ENCODE measurements at regions not wholly inside any gene's neighbourhood (a gene's known extent, or its start where the extent isn't known, plus 50 kb on each side); places are given as distances from the start of the nearest gene placed in this dataset.

DNA sequence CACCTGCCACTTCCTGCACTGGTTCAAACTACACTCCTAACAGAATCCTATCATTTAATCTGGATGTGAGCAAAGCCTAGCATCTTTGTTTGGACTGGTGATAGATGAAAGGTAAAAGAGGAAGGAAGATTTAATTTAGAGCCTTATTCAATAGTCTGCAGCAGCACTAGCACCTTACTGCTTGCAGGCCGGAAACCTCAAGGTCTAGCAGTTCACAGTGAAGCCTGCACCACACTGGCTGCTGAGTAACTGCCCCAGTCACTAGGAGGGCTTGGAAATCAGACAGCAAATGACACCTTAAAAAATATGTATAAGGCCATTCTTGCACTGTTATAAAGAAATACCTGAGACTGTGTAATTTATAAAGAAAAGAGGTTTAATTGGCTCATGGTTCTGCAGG, 358.0 kb downstream of the DAD1 start:
- Histone ChIP-seq H3K9me1 (ENCODE audit: insufficient read depth, low read length) (0 out of 2 replicates have a peak, but pooled peaks cover 4% of the 10 kb centered on the region), H2AK5ac (ENCODE audit: low read depth, low read length) (no peak overlapping the region), H2AK9ac (replicated peaks; ENCODE audit: low read depth, low read length, poor library complexity) (no peak overlapping the region), H3K4me2 (ENCODE audit: low read depth, low read length) (no peak overlapping the region), H3K79me1 (ENCODE audit: low read depth in 1 of 2, low read length in 2 of 2) (no peaks in the 10 kb centered on the region), H3K18ac (ENCODE audit: low read depth, low read length) (no peak overlapping the region), H2BK15ac (ENCODE audit: low read depth, low read length) (no peak overlapping the region), H3K4ac (ENCODE audit: low read depth, low read length) (no peak overlapping the region), H3K9me3 (ENCODE audit: control insufficient read depth, insufficient read depth, low read length) (peaks cover 5% of the 10 kb centered on the region; the same call in 1 of the 2 replicates), H3K14ac (replicated peaks; ENCODE audit: low read depth, low read length) (no peak overlapping the region), H4K91ac (ENCODE audit: insufficient read depth, low read depth, low read length) (no peak overlapping the region), H2BK120ac (ENCODE audit: low read depth, low read length) (no peak overlapping the region), H3K9ac (ENCODE audit: low read depth, low read length) (no peak overlapping the region), H2AFZ (replicated peaks; ENCODE audit: low read length, poor library complexity) (no peak overlapping the region), H3K4me1 (ENCODE audit: control insufficient read depth, insufficient read depth, low read length) (peaks cover 10% of the 10 kb centered on the region), H3K27me3 (ENCODE audit: control insufficient read depth, insufficient read depth, low read length) (no peaks in the 10 kb centered on the region), H2BK20ac (ENCODE audit: low read depth, low read length) (no peak overlapping the region), H4K5ac (ENCODE audit: low read depth, low read length) (no peak overlapping the region), H3K23ac (ENCODE audit: low read depth, low read length) (no peak overlapping the region), H4K8ac (ENCODE audit: low read depth in 2 of 2, low read length in 2 of 2) (no peak overlapping the region), H3K27ac (ENCODE audit: insufficient read depth, low read length) (no peak overlapping the region), H3K36me3 (ENCODE audit: control insufficient read depth, insufficient read depth, low read length) (no peaks in the 10 kb centered on the region), H2BK5ac (ENCODE audit: low read depth, low read length, poor library complexity, severe bottlenecking) (no peak overlapping the region), H3K4me3 (ENCODE audit: insufficient read depth, low read depth, low read length) (no peak overlapping the region), H4K20me1 (ENCODE audit: insufficient read depth, low read length) (no peaks in the 10 kb centered on the region), H3K56ac (ENCODE audit: extremely low read depth, insufficient read depth, low read length) (no peak overlapping the region)
- no TSS peak for BruUV-seq (replicated peaks)
- intact Hi-C loops (cut with micrococcal nuclease) (no loop called here), in situ Hi-C loops (cut with MboI; ENCODE audit: low sequenced_read_pairs) (no loop called here), dilution Hi-C loops (cut with HindIII; ENCODE audit: low sequenced_read_pairs, unreplicated experiment) (no loop called here)
- ChIA-PET POLR2A (ENCODE audit: unreplicated experiment) (no interaction called here), CTCF (interaction anchor here (1.0 kb wide), 1 partner anchor 29 kb away, joined by 4 read pairs; no protein-coding TSS in a partner anchor)
- ATAC-seq (ENCODE audit: low read depth) = no peak
- TF ChIP-seq MAZ (IDR thresholded peaks at IDR 0.05; ENCODE audit: borderline replicate concordance, low read depth, low read length) (no peak), CHD1 (IDR thresholded peaks at IDR 0.05; ENCODE audit: low read depth, low read length) (no peak), RCOR1 (IDR thresholded peaks at IDR 0.05; ENCODE audit: insufficient replicate concordance, low read length) (no peak), SMC3 (IDR thresholded peaks at IDR 0.05; ENCODE audit: low read depth, low read length) (no peak), NFE2L2 (IDR thresholded peaks at IDR 0.05; ENCODE audit: low read depth, low read length) (no peak), MAFK (IDR thresholded peaks at IDR 0.05; ENCODE audit: low read depth, low read length) (no peak), CEBPB (IDR thresholded peaks at IDR 0.05; ENCODE audit: low read depth, low read length) (no peak), MXI1 (IDR thresholded peaks at IDR 0.05; ENCODE audit: borderline replicate concordance, low read depth, low read length) (no peak), POLR2A (IDR thresholded peaks at IDR 0.05; ENCODE audit: low read depth, low read length) (no peak), FOS (IDR thresholded peaks at IDR 0.05; ENCODE audit: low read depth, low read length) (no peak), RAD21 (IDR thresholded peaks at IDR 0.05; ENCODE audit: low read length) (no peak), BHLHE40 (IDR thresholded peaks at IDR 0.05; ENCODE audit: low read depth, low read length) (no peak), RFX5 (IDR thresholded peaks at IDR 0.05; ENCODE audit: low read depth, low read length) (no peak)
- TF ChIP-seq, protein P1, sequence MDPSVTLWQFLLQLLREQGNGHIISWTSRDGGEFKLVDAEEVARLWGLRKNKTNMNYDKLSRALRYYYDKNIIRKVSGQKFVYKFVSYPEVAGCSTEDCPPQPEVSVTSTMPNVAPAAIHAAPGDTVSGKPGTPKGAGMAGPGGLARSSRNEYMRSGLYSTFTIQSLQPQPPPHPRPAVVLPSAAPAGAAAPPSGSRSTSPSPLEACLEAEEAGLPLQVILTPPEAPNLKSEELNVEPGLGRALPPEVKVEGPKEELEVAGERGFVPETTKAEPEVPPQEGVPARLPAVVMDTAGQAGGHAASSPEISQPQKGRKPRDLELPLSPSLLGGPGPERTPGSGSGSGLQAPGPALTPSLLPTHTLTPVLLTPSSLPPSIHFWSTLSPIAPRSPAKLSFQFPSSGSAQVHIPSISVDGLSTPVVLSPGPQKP (IDR thresholded peaks at IDR 0.05; ENCODE audit: borderline replicate concordance, low read depth, low read length) = no peak
- TF ChIP-seq, protein P2, sequence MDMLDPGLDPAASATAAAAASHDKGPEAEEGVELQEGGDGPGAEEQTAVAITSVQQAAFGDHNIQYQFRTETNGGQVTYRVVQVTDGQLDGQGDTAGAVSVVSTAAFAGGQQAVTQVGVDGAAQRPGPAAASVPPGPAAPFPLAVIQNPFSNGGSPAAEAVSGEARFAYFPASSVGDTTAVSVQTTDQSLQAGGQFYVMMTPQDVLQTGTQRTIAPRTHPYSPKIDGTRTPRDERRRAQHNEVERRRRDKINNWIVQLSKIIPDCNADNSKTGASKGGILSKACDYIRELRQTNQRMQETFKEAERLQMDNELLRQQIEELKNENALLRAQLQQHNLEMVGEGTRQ (IDR thresholded peaks at IDR 0.05; ENCODE audit: low read depth, low read length) = no peak
- TF ChIP-seq, protein P3, sequence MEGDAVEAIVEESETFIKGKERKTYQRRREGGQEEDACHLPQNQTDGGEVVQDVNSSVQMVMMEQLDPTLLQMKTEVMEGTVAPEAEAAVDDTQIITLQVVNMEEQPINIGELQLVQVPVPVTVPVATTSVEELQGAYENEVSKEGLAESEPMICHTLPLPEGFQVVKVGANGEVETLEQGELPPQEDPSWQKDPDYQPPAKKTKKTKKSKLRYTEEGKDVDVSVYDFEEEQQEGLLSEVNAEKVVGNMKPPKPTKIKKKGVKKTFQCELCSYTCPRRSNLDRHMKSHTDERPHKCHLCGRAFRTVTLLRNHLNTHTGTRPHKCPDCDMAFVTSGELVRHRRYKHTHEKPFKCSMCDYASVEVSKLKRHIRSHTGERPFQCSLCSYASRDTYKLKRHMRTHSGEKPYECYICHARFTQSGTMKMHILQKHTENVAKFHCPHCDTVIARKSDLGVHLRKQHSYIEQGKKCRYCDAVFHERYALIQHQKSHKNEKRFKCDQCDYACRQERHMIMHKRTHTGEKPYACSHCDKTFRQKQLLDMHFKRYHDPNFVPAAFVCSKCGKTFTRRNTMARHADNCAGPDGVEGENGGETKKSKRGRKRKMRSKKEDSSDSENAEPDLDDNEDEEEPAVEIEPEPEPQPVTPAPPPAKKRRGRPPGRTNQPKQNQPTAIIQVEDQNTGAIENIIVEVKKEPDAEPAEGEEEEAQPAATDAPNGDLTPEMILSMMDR (conservative IDR thresholded peaks at IDR 0.05; ENCODE audit: low read depth, low read length) = no peak
- no CpG with 5 or more reads among the region's 1 CpG for WGBS, 2 experiments (ENCODE audit: extremely low coverage in 2 of 2, insufficient read length in 1 of 2)
- no peak for DNase-seq

All from IMR-90 (cell line).